ENCODE measurements at regions not wholly inside any gene's neighbourhood (a gene's known extent, or its start where the extent isn't known, plus 50 kb on each side); places are given as distances from the start of the nearest gene placed in this dataset.
"Not testable (repeated sequence)": the region's sequence is repeated elsewhere in the genome, so short reads cannot be mapped to it uniquely, and the experiment has no call there.

GRCh38 chr12:73017981-73018380, 745.8 kb downstream of the TRHDE start:
- no peak for DNase-seq (ENCODE audit: low read depth)

GRCh38 chr12:73053893-73054292, 781.7 kb downstream of the TRHDE start:
- DNase-seq (ENCODE audit: low read depth), result no peak

- no peak for DNase-seq (ENCODE audit: low read depth)
Measured at GRCh38 chr12:73057428-73057827, 785.3 kb downstream of the TRHDE start.

DNA sequence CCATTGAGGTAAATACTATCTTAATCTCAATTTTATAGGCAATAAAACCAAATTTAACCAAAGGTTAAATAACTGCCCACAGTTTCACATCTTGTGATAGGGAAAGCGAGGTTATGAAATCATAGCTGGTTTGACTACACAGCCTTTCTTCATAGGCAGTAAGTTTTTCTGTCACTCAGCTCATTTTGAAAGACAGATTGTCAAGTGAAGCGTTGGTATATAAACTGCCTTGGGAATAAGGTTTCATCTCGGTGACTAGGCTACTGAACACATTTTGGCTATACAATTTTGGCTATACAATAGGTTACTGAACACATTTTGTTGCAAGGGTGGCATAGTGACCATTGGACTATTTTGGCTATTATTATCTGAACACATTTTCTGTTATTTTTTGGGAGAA, 793.7 kb downstream of the TRHDE start:
- DNase-seq (ENCODE audit: low read depth), result no peak

GRCh38 chr12:73067616-73068015, 795.4 kb downstream of the TRHDE start:
- no peak for DNase-seq (ENCODE audit: low read depth)

- no peak for DNase-seq (ENCODE audit: low read depth)
Measured at GRCh38 chr12:73072214-73072613, 800.0 kb downstream of the TRHDE start.

DNA sequence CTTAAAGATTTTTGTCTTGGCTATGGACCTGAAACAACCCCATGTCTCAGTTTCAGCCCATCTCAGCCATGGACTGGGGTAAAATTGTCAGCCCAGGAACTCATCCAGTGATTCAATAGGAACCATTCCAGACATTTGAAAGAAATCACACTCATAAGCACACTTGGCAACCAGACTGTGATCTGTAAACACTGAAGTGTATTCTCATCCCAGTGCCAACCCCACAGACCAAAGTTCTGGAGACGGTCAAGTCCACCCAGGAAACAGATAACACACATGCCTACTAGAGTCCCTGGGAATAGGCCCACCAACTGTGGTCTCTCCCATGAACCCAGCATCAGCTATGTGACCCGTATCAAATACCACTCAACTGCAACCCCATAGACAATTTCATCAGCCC, 804.6 kb downstream of the TRHDE start:
- no peak for DNase-seq (ENCODE audit: low read depth)

DNA sequence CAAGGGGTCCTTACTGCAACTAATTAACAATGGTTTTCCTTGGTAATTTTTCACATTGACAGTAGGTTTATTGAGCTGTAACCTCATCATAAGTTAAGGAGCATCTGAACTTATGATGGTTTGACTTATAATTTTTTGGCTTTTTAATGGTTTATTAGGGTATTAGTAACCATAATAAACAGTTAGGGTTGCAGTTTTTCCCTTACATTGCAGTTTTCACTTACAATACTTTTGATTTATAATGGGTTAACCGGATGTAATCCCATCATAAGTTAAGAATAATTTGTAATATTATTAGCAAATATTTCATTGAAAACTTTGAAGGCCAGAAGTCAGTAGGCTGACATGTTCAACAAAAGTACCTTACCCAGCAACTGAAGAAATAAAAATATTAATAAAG, 811.6 kb downstream of the TRHDE start:
- DNase-seq (ENCODE audit: low read depth), result no peak

DNA sequence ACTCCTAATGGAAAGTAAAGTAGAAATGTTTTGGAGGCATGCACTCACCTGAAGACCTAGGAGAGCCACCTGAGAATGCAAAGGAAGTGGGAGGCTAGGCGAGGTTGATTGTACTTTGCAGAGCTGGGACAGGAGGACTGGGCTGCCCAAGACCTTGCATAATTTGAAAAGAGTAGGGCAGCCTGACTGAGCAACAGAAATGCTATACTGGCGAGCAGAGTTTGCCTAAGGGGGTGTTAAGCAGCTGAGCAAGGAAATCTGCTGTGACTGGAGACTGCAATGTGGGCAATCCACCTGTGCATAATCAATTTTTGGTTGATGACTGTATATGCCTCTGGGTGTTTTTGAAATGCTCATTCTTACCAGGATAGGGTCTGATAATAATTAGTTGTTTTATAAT, 834.1 kb downstream of the TRHDE start:
- no peak for DNase-seq (ENCODE audit: low read depth)

GRCh38 chr12:73106896-73107295, 834.7 kb downstream of the TRHDE start:
- DNase-seq (ENCODE audit: low read depth), result no peak

DNA sequence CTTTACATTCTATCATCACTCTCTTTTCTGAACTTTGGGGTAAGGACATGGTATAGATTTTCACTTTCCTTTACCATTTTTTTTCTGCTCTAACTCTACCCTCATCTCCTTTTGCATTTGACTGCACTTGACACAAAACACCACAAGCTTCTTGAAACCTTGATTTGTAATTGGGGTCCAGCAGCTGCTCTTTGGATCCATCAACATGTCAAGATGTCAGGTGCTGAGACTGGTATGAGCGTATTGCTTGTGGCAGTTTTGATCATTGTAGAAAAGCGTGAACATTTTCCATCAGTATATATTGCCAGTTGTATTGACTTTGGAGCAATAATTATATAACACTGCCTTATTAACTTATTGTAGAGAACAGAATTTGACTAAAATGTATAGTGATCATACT, 838.6 kb downstream of the TRHDE start:
- no peak for DNase-seq (ENCODE audit: low read depth)

GRCh38 chr12:73112035-73112816, 840.1 kb downstream of the TRHDE start:
- DNase-seq (ENCODE audit: low read depth), result no peak

DNA sequence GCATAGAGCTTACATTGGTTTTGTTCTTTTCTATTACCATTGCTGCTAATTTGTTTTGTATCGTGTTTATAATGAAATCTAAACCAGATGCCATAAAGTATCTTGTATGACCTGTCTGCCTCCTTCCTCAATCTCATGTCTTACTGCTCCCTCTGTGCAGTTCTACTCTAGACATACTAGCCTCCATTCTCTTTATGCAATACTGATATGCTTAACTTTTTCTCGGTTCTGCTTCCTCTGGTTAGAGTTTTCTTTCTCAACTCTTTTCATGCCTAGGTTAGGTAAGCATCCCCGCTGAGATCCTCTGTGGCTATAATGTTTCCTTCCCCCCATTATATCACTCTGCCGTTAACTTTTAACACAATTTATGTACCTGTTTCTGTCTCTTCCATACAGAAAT, 852.3 kb downstream of the TRHDE start:
- no peak for DNase-seq (ENCODE audit: low read depth)

GRCh38 chr12:73125148-73125547, 853.0 kb downstream of the TRHDE start:
- no peak for DNase-seq (ENCODE audit: low read depth)

GRCh38 chr12:73136386-73136785, 864.2 kb downstream of the TRHDE start:
- no peak for DNase-seq (ENCODE audit: low read depth)

DNA sequence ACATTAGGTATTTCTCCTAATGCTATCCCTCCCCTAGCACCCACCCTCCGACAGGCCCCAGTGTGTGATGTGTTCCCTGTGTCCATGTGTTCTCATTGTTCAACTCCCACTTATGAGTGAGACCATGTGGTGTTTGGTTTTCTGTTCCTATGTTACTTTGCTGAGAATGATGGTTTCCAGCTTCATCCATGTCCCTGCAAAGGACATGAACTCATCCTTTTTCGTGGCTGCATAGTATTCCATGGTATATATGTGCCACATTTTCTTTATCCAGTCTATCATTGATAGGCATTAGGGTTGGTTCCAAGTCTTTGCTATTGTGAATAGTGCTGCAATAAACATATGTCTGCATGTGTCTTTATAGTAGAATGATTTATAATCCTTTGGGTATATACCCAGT, 867.5 kb downstream of the TRHDE start:
- DNase-seq (ENCODE audit: low read depth), result not testable (repeated sequence)

GRCh38 chr12:73158341-73158740, 886.2 kb downstream of the TRHDE start:
- DNase-seq (ENCODE audit: low read depth), result no peak

DNA sequence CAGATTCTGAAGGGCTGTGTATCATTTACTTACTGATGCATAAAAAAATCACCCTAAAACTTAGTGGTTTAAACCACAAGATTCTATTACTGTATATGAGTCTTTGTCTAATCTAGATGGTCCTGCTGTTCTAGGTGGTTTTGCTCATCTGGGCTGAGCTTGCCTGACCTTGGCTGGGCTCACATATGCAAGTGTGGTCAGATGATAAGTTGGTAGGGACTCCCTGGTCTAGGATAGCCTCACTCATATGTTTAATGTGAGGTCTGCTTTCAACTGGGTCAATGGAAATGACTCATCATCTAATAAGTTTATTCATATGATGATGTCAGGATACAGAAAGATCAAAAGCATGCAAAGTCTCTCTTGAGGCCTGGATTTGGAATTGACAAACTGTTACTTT, 887.8 kb downstream of the TRHDE start:
- DNase-seq (ENCODE audit: low read depth), result no peak

DNA sequence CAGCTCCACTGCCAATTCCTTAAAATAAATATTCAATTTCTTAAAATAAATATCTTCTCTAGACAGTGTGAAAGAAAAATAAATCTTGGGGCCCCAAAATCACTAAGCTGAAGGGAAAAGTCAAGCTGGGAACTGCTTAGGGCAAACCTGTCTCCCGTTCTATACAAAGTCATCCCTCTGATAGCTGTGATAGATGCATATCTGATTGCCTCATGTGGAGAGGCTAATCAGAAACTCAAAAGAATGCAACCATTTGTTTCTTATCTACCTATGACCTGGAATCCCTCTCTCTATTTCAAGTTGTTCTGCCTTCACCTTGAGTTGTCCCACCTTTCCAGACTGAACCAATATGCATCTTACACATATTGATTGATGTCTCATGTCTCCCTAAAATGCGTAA, 889.8 kb downstream of the TRHDE start:
- DNase-seq (ENCODE audit: low read depth), result no peak

GRCh38 chr12:73180734-73181133, 908.6 kb downstream of the TRHDE start:
- DNase-seq (ENCODE audit: low read depth), result no peak

- no peak for DNase-seq (ENCODE audit: low read depth)
Measured at GRCh38 chr12:73181244-73181643, 909.1 kb downstream of the TRHDE start.

DNA sequence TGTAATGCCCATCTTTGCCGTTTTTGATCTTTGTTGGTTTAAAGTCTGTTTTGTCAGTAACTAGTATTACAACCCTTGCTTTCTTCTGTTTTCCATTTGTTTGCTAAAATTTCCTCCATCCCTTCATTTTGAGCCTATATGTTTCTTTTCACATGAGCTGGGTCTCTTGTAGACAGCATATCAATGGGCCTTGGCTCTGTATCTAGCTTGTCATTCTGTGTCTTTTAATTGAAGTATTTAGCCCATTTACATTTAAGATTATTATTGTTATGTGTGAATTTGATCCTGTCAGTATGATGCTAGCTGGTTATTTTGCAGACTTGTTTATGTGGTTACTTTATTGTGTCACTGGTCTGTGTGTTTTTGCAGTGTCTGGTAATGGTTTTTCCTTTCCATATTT, 913.2 kb downstream of the TRHDE start:
- no peak for DNase-seq (ENCODE audit: low read depth)

- no peak for DNase-seq (ENCODE audit: low read depth)
Measured at GRCh38 chr12:73186272-73186671, 914.1 kb downstream of the TRHDE start.

DNA sequence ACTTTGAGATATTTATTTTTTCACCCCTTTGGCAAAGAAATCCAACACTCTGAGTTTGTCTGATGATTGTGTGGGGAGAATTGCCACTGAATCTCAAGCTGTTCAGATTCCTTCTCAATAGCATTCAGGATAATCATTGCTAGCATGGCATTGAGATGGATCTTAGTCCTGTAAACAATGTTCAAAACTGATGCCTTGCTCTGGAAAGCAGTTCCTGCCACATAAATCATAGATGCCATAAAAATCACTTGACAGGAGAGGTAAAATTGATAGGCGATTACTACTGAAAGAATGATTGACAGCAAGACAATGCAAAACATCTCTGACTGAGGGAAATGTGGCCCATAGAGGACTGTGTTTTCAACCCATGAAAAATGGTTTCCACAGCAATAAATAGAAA, 915.6 kb downstream of the TRHDE start:
- DNase-seq (ENCODE audit: low read depth), result no peak

Measured in amniotic epithelial cell (primary cell).